ENCODE measurements at regions not wholly inside any gene's neighbourhood (a gene's known extent, or its start where the extent isn't known, plus 50 kb on each side); places are given as distances from the start of the nearest gene placed in this dataset.

DNA sequence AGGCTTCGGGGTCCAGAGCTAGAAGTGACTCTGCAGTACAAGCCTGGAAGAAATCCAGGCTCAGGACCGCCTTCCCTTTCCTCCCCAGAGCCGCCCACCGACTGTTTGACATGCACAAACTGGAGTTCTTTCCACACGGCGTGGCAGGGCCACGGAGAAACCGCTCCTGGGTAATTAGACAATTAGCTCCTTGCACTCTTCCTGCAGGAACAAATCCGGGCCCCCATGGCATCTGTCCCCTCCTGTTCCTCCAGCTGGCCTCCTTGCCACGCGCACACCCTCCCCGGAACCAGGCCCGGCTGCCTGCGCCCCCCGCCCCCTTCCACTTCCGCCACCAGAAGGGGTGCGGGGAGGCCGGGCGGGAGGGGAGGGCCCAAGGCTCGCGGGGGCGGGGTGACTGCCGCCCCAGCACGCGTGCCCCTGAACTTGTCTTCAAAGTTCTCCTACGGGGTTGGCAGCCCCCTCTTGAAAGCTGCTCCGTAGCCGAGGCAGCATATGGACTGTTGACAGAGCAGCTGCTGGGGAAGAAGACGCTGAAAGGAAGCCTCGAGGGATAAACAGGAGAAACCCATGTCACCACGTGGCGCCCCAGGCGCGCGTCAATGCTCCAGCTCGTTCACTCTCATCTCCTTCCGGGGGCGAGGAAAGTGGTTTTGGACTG, 74.3 kb downstream of the SEC61B start:
- no peak overlapping the region for H3K9ac ChIP-seq (ENCODE audit: insufficient read depth in 1 of 2, low read depth in 2 of 2, low read length in 2 of 2)
- WGBS (ENCODE audit: insufficient coverage, low coverage, missing lambda C conversion rate): 51% methylated on average over 23 of the region's 38 CpGs
- in situ Hi-C loops (cut with MboI) (no loop called here), intact Hi-C loops (cut with micrococcal nuclease) (loop anchor here (10.0 kb wide), 1 partner anchor 112 kb away; no protein-coding TSS in a partner anchor)
- H3K9me3 ChIP-seq (replicated peaks; ENCODE audit: control insufficient read depth, insufficient read depth, low read depth, low read length): no peaks in the 10 kb centered on the region
- BruUV-seq (replicated peaks): no TSS peak
- ChIA-PET POLR2A (interaction anchor here (0.6 to 0.8 kb wide), 3 partner anchors 10 to 108 kb away, joined by 3 read pairs; no protein-coding TSS in a partner anchor), CTCF (ENCODE audit: low intra/inter-chr PET ratio) (interaction anchor here (0.6 kb wide), 1 partner anchor 320 kb away, joined by 3 read pairs; no protein-coding TSS in a partner anchor)
- no peak overlapping the region for H3K27ac ChIP-seq (ENCODE audit: extremely low read depth, low read depth, low read length)
- H3K4me2 ChIP-seq (ENCODE audit: insufficient read depth, low read length): no peak overlapping the region
- no peaks in the 10 kb centered on the region for H4K20me1 ChIP-seq (replicated peaks; ENCODE audit: control insufficient read depth, insufficient read depth, low read length)
- ATAC-seq (no peak; the same call in 2 of the 3 replicates), DNase-seq (ENCODE audit: extremely low read depth in 1 of 4, low spot score in 3 of 4) (peak in 3 of 4 experiments; percentile 20 to 41 (median 31)), FAIRE-seq (no peak)
- no peaks in the 10 kb centered on the region for H3K79me2 ChIP-seq (ENCODE audit: control insufficient read depth, insufficient read depth, low read length)
- peak overlapping the region; percentile 89 for H2AFZ ChIP-seq (ENCODE audit: low read depth, low read length)
- H3K4me1 ChIP-seq (replicated peaks in 1 of 2; ENCODE audit: control insufficient read depth in 2 of 2, insufficient read depth in 2 of 2, low read length in 2 of 2): peaks cover 2 to 5% of the 10 kb centered on the region in 2 experiments; a peak in 3 of 5 replicates
- no peaks in the 10 kb centered on the region for H3K36me3 ChIP-seq (ENCODE audit: control insufficient read depth, insufficient read depth, low read length)
- no peak overlapping the region for H3K4me3 ChIP-seq
- no peaks in the 10 kb centered on the region for H3K9me1 ChIP-seq (ENCODE audit: control insufficient read depth, insufficient read depth, low read length)
- H3K27me3 ChIP-seq (ENCODE audit: control insufficient read depth in 2 of 2, insufficient read depth in 2 of 2, low read length in 2 of 2): peaks cover 4 to 11% of the 10 kb centered on the region in 2 experiments; a peak in 3 of 5 replicates
- TF ChIP-seq HDGF (IDR thresholded peaks at IDR 0.05) (no peak), HNRNPK (IDR thresholded peaks at IDR 0.05; ENCODE audit: low read depth, low read length, poor library complexity, severe bottlenecking) (no peak), SMAD4 (CRISPR knock-in tag; conservative IDR thresholded peaks at IDR 0.05) (no peak), THRA (IDR thresholded peaks at IDR 0.05) (no peak), KLF1 (tag; IDR thresholded peaks at IDR 0.05) (no peak), MTF1 (CRISPR knock-in tag; IDR thresholded peaks at IDR 0.05; ENCODE audit: borderline replicate concordance) (no peak), TRIM24 (IDR thresholded peaks at IDR 0.05) (no peak), PCBP2 (IDR thresholded peaks at IDR 0.05; ENCODE audit: low read depth, low read length, poor library complexity, severe bottlenecking) (no peak), RFX1 (IDR thresholded peaks at IDR 0.05) (no peak), PHB2 (IDR thresholded peaks at IDR 0.05; ENCODE audit: low read depth) (no peak), PML (IDR thresholded peaks at IDR 0.05; ENCODE audit: low read length) (no peak), ZNF239 (CRISPR knock-in tag; IDR thresholded peaks at IDR 0.05) (no peak), TSHZ1 (CRISPR knock-in tag; IDR thresholded peaks at IDR 0.05) (no peak)
- TF ChIP-seq, protein P1, sequence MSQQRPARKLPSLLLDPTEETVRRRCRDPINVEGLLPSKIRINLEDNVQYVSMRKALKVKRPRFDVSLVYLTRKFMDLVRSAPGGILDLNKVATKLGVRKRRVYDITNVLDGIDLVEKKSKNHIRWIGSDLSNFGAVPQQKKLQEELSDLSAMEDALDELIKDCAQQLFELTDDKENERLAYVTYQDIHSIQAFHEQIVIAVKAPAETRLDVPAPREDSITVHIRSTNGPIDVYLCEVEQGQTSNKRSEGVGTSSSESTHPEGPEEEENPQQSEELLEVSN (IDR thresholded peaks at IDR 0.05; ENCODE audit: borderline replicate concordance in 1 of 2, extremely low read depth in 1 of 2, insufficient read depth in 1 of 2, insufficient read length in 1 of 2, low read depth in 1 of 2, low read length in 1 of 2, poor library complexity in 1 of 2, severe bottlenecking in 1 of 2): peak; percentile 23 to 45
- TF ChIP-seq, protein P2, sequence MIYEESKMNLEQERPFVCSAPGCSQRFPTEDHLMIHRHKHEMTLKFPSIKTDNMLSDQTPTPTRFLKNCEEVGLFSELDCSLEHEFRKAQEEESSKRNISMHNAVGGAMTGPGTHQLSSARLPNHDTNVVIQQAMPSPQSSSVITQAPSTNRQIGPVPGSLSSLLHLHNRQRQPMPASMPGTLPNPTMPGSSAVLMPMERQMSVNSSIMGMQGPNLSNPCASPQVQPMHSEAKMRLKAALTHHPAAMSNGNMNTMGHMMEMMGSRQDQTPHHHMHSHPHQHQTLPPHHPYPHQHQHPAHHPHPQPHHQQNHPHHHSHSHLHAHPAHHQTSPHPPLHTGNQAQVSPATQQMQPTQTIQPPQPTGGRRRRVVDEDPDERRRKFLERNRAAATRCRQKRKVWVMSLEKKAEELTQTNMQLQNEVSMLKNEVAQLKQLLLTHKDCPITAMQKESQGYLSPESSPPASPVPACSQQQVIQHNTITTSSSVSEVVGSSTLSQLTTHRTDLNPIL (CRISPR knock-in tag; IDR thresholded peaks at IDR 0.05): no peak
